HG03135 (cell line): ENCODE measurements at regions not wholly inside any gene's neighbourhood (a gene's known extent, or its start where the extent isn't known, plus 50 kb on each side); places are given as distances from the start of the nearest gene placed in this dataset.
A peak's percentile ranks its signal among the peaks of the same experiment; 100 is the strongest.
"Not testable (repeated sequence)": the region's sequence is repeated elsewhere in the genome, so short reads cannot be mapped to it uniquely, and the experiment has no call there.

Experiments used
- ATAC-seq: cut with Tn5 transposase; IDR thresholded peaks from one replicate; pipeline ENCODE4 v1.9.1; 2021; ENCODE audit warnings: mild to moderate bottlenecking, moderate library complexity; ENCODE audit not compliant: unreplicated experiment

DNA sequence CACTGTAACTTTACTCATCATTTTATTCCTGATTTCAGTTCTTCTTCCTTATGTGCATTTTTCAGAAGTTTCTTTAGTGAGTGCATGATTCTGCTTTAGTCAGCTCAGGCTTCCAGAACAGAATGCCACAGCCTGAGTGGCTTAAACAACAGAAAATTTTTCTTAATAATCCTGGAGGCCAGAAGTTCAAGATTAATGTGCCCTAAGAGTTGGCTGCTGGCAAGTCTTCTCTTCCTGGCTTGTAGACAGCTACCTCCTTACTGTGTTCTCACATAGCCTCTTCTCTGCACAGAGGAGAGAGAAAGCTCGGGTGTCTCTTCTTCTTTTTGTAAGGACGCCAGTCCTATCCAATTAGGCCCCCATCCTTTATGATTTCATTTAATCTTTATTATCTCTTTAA lies 443.1 kb upstream of the RGS17 start:
- ATAC-seq = no peak

DNA sequence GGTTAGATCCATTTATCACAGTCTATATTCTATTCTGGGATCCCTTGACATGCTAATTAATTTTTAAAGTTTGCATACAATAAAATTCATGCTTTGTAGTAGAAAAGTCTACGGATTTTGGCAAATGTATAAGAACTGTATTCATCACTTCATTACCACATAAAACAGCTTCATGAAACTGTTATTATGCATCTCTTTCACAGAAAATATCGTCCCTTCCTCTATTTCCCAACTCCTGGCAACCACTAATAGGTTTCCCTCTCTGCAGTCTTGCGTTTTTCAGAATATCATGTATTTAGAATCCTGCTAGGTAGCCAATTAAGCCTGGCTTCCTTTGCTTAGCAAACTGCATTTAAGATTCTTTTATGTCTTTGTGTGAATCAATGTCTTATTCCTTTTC lies 441.3 kb upstream of the RGS17 start:
- ATAC-seq = no peak

DNA sequence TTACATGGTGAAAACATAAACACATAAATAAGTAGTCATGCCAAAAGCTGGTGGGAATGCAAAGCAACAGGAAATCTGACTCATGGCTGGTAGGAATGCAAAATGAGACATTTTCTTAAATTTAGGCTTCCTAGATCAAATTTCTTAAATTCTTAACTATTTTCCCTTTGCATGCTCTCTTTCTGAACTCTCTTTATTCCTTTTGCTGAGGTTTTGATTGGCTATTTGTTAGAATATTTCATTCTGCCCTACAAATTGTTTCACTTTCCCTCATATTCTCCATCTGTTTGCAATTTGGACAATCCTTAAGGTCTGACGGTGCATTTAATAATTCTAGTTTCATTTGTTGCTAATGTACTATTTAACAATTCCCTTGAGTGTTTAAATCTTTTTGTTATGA lies 437.5 kb upstream of the RGS17 start:
- ATAC-seq = no peak

DNA sequence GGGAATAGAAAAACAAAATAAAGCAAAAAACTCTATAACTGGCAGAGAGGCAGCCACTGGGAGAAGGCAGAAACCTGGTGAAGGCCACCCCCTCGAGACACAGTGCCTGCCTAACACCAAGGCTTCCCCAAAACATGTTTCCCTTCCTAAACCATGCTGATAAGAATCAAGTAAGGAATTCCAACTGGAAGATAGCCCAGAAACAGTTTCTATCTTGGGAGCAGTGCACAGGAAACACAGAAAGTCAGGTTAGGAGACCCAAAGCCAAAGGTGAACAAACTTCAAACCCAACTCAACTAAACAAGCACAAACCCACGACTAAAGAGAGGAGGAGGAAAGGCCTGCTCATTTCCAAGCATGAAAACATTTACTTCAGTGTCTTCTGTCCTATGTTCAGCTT lies 433.7 kb upstream of the RGS17 start:
- no peak for ATAC-seq

DNA sequence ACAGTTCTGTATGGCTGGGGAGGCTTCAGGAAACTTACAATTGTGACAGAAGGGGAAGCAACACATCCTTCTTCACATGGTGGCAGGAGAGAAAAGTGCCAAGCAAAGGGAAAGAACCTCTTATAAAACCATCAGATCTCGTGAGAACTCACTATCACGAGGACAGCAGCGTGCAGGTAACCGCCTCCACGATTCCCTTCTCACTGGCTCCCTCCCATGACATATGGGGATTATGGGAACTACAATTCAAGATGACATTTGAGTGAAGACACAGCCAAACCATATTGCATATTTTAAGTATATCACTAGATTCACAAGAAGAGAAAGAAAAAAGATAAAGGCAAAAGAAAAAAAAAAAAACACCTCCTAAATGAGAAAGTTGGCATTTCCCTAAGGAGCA lies 431.9 kb upstream of the RGS17 start:
- ATAC-seq = no peak

DNA sequence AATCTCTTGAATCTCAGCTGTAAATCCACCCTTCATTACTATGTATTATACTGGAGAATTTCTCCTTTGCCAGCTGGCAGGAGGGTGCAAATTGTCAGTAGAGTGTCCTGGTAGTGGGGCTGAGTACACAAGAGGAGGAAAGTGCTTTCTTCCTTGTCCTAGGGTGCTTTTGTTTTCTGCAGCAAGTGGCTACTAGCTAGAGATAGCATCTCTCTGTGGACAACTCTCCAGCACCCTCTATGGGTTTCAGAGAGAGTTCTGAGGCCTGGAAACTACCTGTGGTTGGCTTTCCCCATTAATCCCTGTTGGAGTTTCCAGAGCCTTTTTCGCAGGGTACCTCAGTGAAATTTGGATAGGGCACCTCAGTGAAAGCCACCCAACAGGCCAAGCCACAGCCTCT lies 422.5 kb upstream of the RGS17 start:
- no peak for ATAC-seq

DNA sequence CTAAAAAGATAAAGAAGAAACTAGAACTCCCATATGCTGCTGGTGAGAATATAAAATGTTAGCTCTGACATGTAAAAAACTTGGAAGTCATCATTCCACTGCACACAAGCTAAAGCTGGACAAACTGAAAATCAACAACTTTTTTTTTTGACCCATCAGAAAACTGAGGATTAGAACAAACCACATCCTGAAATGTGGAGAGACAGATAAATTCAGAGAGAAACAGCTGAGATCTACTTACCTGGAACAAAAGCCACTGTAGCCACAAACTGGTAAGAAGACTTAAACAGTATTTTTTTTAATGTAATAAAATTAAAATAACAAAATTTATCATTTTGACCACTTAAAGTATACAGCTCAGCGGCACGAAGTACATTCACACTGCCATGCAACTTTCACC lies 408.5 kb upstream of the RGS17 start:
- no peak for ATAC-seq

DNA sequence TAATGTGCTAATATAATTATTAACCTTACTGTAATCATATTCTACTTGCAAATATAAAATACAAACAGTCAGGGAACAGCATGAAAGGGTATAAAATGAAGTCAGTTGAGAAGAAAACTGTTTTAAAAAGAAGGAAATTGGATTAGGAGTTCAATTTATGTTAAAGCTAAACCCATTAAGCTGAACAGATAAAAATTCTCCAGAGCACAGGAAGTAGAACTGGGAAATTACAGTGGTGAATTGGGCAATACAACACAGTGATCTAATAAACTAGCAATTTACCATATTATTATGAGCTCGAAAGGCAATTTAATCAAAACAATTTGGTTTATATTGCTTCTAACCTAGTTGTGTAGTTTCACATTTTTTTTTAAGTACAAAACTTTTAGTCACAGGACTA lies 407.4 kb upstream of the RGS17 start:
- no peak for ATAC-seq

DNA sequence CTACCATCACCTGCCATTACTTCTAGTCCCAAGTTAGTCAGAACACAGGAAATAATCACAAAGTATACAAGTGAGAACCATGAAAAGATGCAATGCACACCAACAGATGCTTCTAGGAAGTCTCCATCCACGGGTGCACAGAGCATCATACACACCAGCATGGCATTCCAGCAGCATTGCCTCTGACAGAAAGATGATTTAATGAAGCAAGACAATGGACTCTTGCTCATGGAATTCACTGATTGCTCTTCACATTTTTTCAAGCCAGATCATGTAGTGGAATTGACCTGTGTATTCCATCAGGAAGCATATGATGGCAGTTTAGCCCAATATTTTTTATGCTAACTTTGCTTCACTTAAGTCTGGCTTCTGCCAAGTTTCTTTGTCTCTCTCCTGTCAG lies 406.3 kb upstream of the RGS17 start:
- no peak for ATAC-seq

DNA sequence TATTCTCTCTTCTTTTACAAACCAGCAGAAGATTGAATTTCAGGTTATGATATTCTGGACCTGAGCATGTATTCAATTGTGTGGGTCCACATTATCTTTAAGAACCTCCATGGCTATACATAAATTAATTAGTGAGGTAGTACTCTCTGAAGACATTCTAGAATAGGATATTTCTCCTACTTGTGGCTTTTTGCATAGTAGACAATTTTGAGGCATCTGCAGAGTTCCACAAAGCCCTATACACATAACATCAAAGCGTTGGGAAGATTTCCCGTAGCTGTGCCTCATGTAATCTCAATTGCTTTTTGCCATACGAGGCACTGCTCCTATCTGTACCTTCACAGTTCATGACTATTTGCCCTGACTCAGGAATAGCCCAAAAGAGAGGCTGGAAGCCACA lies 395.4 kb upstream of the RGS17 start:
- no peak for ATAC-seq

DNA sequence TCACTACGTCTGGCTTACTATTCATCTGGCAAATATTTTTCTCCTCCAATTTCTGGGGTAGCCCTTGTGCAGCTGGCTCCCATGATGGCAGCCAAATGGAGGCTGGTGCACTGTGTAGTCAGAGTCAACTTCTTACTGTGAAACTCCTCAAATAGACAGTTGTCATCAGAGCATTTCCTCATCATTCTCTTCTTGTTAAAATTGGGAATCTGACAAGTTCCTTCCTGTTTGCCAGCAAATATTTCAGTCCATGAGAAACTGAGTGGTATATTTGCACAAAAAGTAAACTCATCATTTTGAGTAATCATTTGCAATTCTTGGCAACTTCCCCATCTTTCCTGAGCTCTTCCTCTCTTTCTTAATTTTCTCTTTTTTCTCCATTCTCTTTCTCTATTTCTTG lies 394.9 kb upstream of the RGS17 start:
- ATAC-seq = no peak

DNA sequence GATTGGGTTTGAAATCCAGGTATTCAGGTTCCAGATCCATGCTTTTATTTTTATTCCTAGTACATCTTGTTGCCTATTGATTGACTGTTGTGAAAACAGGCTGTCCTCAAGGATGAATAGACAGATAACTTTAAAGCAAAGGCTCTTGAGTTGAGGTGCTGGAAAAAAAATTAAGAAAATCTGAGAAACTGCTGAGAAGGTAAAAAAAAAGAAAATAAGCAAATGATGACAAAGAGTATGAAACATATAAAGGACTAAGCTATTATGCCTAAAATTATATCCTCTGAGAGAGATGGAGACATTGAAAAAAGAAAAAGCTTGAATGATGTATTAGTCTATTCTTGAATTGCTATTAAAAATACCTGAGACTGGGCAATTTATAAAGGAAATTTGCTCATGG lies 392.3 kb upstream of the RGS17 start:
- no peak for ATAC-seq

DNA sequence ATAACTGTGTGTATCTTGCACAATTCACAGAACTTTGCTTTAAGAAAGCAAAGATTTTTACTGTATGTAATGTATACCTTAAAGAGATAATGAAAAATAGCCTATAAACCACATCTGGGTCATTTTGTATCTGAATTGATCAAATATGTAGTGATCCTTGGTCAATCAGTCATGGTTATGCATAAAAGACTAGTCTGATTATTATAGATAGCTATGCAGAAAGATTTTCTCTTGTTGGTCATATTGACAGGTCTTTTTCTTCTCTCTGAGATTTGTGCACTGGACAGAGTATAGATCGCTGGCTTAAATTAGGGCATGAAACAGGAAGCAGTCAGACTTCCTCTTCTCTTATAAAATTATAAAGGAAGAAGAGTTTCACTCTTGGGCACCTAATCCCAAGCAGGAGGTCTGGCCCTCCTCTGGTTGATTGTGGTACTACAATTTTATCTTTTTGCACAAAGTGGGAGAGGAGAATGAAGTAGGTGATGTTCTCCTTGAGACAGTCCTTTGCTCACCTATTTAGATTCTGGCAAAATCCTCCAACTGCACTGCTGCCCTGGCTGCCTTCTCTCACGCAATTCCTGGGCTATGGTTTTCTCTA lies 380.9 kb upstream of the RGS17 start:
- peak; percentile 86 for ATAC-seq

DNA sequence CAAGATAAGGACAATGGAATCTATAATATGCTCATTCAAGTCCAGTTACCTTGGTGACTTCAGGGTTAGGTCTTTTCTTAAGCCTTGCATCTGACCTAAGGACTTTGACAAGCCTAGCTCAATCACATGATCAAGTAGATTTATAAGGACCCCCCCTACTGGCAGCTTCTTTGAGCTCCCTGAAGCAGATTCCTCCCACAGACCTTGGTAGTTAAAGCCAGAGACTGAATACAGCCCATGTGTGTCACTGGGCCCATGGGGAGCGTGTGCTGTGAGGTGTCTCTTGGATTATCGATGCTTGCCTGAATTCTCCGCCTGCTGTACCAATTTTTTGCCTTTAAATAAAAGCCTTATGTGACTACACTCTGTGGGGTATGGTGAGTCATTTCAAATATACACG lies 372.7 kb upstream of the RGS17 start:
- ATAC-seq = no peak

DNA sequence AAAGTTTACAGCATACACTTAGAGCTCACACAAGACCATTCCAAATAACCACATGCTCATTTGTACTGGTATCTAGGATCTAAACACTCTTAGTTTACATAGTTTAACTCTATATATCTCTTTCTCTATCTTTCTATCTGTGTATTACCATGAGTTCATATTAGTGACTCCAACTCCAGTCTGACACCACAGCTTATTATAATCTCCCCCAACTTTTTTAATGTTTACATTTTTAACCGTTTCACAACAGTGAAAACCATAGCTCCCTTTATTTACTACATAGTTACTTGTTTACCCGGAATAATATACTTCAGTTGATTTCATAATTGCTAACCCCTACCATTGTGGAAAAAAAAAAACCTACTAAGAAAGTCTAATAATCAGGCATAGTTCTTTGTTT lies 362.4 kb upstream of the RGS17 start:
- ATAC-seq = no peak

DNA sequence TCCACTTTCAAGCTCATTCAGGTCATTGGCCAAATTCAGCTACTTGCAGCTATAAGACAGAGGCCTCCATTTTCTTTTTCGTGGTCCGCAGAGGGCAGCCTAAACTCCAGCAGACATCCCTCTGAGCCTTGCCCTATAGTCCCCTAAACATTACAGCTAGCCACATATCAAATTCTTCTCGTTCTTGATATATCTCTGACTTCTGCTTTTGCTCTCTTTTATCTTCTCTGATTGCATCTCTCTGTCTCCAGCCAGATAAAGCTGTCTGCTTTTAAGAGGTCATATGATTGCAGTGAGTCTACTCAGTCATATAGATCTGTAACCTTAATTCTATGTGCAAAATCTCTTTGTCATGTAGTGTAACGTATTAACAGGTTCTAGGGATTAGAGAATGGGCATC lies 358.4 kb upstream of the RGS17 start:
- no peak for ATAC-seq

DNA sequence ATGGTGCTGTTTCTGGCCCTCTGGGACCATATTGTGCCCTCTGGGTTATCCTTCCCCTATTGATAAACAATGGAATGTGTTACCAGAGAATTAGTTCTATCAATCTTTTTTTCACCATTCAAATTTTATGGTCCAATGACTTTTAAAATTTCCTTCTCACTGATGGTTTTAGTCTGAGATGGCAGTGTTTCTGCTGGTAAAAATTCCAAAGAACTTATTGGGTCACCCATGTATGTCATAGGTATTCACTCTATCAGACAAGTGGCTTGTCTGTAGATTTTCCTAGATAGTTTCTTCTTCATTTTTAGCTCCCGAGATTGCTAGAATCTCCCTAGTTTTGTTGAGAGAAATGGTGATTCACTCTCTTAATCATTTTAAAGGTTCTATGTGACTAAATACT lies 357.2 kb upstream of the RGS17 start:
- no peak for ATAC-seq

DNA sequence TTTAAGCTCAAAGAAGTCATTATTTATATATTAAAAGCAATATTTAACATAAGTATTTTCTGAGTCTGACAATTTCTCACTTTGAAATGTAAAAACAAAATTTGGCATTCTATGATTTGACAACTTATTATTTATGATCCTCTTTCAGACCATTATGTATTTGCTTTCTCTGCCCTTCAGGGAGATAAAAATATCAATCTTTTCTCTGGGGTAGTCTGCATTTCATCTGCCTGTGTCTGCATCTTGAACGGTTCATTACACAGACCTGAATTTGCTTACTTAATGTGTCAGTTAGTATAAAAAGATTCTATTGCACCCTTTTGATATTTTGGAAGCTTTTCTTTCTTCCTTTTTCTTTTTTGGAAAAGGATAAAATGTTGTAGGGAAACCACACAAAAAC lies 354.0 kb upstream of the RGS17 start:
- ATAC-seq = no peak

DNA sequence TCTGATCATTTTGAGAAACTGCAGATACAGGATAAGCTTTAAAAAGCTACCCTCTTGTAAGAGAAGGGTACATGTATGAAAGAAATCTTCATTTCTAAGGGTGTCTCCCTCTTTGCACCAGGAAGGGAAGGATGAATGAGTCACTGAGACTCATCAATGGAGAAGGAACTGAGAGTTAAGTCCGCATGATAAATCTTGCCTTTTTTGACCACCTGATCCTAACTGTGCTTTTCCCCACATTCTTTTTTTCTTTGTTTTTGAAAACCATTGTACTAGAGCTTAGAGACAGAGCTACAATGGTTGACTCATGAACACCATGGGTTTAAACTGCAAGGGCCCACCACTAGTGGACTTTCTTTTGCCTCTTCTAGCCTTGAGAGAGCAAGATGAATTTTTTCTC lies 353.0 kb upstream of the RGS17 start:
- ATAC-seq = no peak

DNA sequence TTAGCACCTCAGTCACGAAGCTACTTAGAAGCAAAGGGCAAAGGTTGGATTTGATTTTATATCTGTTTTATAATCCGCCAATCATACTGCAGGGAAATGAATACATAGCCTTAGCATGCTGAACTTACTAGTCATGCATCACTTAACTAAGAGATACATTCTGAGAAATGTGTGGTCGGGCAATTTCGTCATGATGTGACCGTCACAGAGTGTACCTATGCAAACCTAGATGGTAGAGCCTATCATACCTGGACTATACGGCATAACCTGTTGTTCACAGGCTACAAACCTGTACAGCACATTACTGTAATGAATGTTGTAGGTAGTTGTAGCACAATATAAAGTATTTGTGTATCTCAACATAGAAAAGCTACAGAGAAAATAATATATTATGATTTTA lies 345.2 kb upstream of the RGS17 start:
- no peak for ATAC-seq

DNA sequence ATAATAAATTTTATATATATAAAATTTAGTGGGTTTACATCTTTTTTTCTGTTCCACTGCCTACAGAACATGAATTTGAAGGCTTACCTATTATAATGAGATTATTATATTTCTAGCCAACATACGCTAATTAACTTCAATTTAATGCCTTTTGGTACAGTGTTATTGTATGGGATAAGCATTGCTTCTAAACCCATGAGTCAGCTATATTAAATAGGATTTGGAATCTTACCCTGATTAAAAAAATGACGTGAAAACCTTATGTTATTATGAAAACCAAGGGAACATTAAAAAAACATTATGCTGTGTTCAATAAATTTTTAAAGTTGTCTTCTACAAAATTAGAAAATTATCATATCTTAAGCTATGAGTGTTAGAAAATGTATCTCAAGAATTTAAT lies 334.0 kb upstream of the RGS17 start:
- no peak for ATAC-seq

DNA sequence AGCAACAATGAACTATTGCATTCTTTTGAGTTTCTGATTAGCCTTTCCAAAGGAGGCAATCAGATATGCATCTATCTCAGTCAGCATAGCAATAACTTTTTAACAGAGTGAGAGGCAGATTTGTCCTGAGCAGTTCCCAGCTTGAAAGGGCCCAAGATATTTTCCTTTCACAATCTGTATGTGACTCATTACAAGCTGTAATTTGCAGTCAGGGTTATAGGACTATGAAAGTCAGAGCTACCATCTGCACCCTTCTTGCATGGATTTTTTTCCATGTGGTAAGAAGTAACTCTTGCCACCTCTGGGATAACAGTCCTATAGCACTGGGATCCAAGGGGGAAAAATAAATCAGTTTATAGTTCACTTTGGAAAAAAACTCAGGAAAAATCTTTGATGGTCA lies 318.2 kb upstream of the RGS17 start:
- no peak for ATAC-seq

DNA sequence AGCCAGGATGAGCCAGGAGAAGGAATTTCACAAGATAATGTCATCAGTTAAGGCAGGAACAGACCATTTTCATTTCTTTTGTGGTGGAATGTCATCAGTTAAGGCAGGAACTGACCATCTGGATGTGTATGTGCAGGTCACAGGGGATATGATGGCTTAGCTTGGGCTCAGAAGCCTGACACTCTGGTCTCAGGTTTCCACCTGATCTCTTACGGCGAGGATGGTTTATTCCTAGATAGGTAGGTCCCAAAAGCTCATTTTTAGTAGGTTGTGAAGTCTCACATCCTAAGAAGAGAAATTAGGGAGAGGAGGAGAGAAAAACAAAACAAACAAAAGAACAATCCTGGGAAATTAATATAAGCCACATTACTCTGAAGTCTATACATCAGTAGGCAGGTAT lies 311.7 kb upstream of the RGS17 start:
- ATAC-seq = not testable (repeated sequence)

DNA sequence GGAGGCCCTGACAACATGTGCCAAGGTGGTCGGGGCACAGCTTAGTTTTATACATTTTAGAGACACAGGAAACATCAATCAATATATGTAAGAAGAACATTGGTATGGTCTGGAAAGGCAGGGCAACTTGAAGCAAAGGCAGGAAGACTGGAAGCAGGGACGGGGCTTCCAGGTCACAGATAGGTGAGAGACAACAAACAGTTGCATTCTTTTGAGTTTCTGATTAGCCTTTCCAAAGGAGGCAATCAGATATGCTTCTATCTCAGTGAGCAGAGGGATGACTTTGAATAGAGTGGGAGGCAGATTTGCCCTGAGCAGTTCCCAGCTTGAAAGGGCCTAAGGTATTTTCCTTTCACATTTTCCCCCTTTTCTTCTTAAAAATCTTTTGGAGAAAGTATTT lies 311.0 kb upstream of the RGS17 start:
- ATAC-seq = no peak
